GM23338 (cell line): ENCODE measurements at regions not wholly inside any gene's neighbourhood (a gene's known extent, or its start where the extent isn't known, plus 50 kb on each side); places are given as distances from the start of the nearest gene placed in this dataset.

Experiments
- ATAC-seq: fragments of 200-7000 bp; cut with Tn5 transposase; 3 replicates; pipeline ENCODE4 v1.9.1; 2020
- DNase-seq: peaks from one replicate; pipeline ENCODE4 v3.0.0-alpha.2; 2015; ENCODE audit warnings: low spot score
- H2AFZ ChIP-seq: fragments of 200-600 bp; sonication (generic); 2 replicates; pipeline ENCODE4 v1.8.0; 2016; ENCODE audit warnings: antibody characterized with exemption, mild to moderate bottlenecking, moderate library complexity
- H3F3A ChIP-seq: fragments of 200-600 bp; sonication (generic); replicated peaks from 2 replicates; pipeline ENCODE4 v1.8.0; 2017; ENCODE audit warnings: antibody characterized with exemption, mixed run types, low read depth
- H3K27ac ChIP-seq: fragments of 200-600 bp; sonication (generic); 2 replicates; pipeline ENCODE4 v1.6.1; 2016; ENCODE audit warnings: low read depth
- H3K27me3 ChIP-seq: fragments of 200-600 bp; sonication (generic); 2 replicates; pipeline ENCODE4 v1.8.0; 2016; ENCODE audit warnings: mild to moderate bottlenecking, mixed run types, moderate library complexity; ENCODE audit not compliant: insufficient read depth
- H3K36me3 ChIP-seq: fragments of 200-600 bp; sonication (generic); 2 replicates; pipeline ENCODE4 v1.8.0; 2016; ENCODE audit warnings: mild to moderate bottlenecking; ENCODE audit not compliant: insufficient read depth
- H3K4me1 ChIP-seq: fragments of 200-600 bp; sonication (generic); 2 replicates; pipeline ENCODE4 v1.8.0; 2016; ENCODE audit warnings: mild to moderate bottlenecking, moderate library complexity; ENCODE audit not compliant: insufficient read depth
- H3K4me2 ChIP-seq: fragments of 200-600 bp; sonication (generic); 2 replicates; pipeline ENCODE4 v1.7.1; 2017; ENCODE audit warnings: mixed run types
- H3K4me3 ChIP-seq: fragments of 200-600 bp; sonication (generic); 2 replicates; pipeline ENCODE4 v1.6.1; 2016; ENCODE audit warnings: mixed run types
- H3K79me2 ChIP-seq: fragments of 200-600 bp; sonication (generic); replicated peaks from 2 replicates; pipeline ENCODE4 v1.8.0; 2017; ENCODE audit warnings: mild to moderate bottlenecking; ENCODE audit not compliant: insufficient read depth
- H3K9me2 ChIP-seq: fragments of 200-600 bp; sonication (generic); 2 replicates; pipeline ENCODE4 v1.8.0; 2017; ENCODE audit not compliant: insufficient read depth
- H4K20me1 ChIP-seq: fragments of 200-600 bp; sonication (generic); replicated peaks from 2 replicates; pipeline ENCODE4 v1.8.0; 2017; ENCODE audit warnings: mild to moderate bottlenecking; ENCODE audit not compliant: insufficient read depth
- H3K27ac Mint-ChIP-seq: 2 replicates; pipeline ENCODE4 v1.8.0; 2020; ENCODE audit warnings: inconsistent platforms, mild to moderate bottlenecking, moderate library complexity, mixed read lengths
- H3K27me3 Mint-ChIP-seq: 3 replicates; pipeline ENCODE4 v1.8.0; 2022; ENCODE audit warnings: low read depth, mild to moderate bottlenecking, moderate library complexity, mixed read lengths, inconsistent platforms; ENCODE audit not compliant: insufficient read depth, poor library complexity
- H3K36me3 Mint-ChIP-seq: 3 replicates; pipeline ENCODE4 v1.8.0; 2021; ENCODE audit warnings: low read depth, mild to moderate bottlenecking, inconsistent platforms, moderate library complexity, mixed read lengths
- H3K4me1 Mint-ChIP-seq: 3 replicates; pipeline ENCODE4 v1.8.0; 2020; ENCODE audit warnings: mild to moderate bottlenecking, inconsistent platforms, mixed read lengths
- H3K4me3 Mint-ChIP-seq: 3 replicates; pipeline ENCODE4 v1.8.0; 2021; ENCODE audit warnings: moderate library complexity, mild to moderate bottlenecking, inconsistent platforms, mixed read lengths
- H3K9me3 Mint-ChIP-seq: 3 replicates; pipeline ENCODE4 v1.8.0; 2020; ENCODE audit warnings: moderate library complexity, mild to moderate bottlenecking, inconsistent platforms, mixed read lengths
- CREB1 ChIP-seq: fragments of 250-450 bp; sonication (Bioruptor Pico); IDR thresholded peaks from 2 replicates; pipeline ENCODE4 v1.5.0; 2020; ENCODE audit warnings: low read depth, mild to moderate bottlenecking, moderate library complexity
- EZH2phosphoT487 ChIP-seq: fragments of 200-600 bp; sonication (generic); IDR thresholded peaks from one replicate; pipeline ENCODE4 v1.8.1; 2018; ENCODE audit warnings: antibody characterized with exemption; ENCODE audit not compliant: unreplicated experiment
- STAT1 ChIP-seq: IDR thresholded peaks from one replicate; pipeline ENCODE4 v1.6.1; 2016; ENCODE audit warnings: antibody characterized with exemption; ENCODE audit not compliant: unreplicated experiment
- ZNF114 ChIP-seq: fragments of 250-450 bp; sonication (Bioruptor Pico); IDR thresholded peaks from 2 replicates; pipeline ENCODE4 v1.5.0; 2020; ENCODE audit warnings: mild to moderate bottlenecking, moderate library complexity
- TF ChIP-seq, protein P1 (sequence below): fragments of 250-450 bp; sonication (Bioruptor Pico); IDR thresholded peaks from 2 replicates; pipeline ENCODE4 v1.5.0; 2020; ENCODE audit warnings: mild to moderate bottlenecking, moderate library complexity
- TF ChIP-seq, protein P2 (sequence below): IDR thresholded peaks from 2 replicates; pipeline ENCODE4 v1.6.1; 2016; ENCODE audit warnings: antibody characterized with exemption

DNA sequence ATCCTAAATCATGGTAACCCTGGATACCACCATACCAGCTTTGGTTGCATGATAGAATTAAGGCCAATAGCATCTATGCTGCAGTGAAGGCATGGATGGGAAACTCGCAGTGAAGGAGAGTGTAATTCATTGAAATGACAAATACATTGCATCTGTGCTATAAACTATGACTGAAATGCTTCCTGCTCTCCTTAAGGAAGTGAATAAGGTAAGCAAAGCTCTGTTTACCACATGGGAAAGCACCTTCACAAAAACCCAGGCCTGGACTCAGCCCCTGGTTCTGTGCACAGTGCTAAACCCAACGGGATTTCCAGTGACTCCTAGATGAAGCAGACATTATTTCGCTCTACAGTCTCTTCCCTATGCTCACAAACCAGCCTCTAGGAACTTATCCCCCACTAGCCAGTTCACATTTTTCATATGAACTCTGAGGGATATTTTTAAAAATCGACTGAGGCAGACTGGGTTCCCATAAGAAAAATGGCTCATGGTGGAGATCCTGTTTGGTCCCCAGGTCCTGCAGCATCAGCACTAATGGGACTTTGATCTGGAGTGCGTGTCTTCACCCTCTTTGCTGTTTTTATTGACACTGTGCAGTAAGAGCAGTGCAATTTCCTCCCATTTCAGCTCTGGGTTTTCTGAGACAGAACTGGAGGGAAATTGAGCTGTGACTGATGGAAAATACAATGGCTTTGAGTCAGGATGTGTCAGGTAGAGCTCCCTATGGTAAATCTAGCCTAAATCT is 362.7 kb downstream of the SIPA1L2 start (continued):
- TF ChIP-seq, protein P1, sequence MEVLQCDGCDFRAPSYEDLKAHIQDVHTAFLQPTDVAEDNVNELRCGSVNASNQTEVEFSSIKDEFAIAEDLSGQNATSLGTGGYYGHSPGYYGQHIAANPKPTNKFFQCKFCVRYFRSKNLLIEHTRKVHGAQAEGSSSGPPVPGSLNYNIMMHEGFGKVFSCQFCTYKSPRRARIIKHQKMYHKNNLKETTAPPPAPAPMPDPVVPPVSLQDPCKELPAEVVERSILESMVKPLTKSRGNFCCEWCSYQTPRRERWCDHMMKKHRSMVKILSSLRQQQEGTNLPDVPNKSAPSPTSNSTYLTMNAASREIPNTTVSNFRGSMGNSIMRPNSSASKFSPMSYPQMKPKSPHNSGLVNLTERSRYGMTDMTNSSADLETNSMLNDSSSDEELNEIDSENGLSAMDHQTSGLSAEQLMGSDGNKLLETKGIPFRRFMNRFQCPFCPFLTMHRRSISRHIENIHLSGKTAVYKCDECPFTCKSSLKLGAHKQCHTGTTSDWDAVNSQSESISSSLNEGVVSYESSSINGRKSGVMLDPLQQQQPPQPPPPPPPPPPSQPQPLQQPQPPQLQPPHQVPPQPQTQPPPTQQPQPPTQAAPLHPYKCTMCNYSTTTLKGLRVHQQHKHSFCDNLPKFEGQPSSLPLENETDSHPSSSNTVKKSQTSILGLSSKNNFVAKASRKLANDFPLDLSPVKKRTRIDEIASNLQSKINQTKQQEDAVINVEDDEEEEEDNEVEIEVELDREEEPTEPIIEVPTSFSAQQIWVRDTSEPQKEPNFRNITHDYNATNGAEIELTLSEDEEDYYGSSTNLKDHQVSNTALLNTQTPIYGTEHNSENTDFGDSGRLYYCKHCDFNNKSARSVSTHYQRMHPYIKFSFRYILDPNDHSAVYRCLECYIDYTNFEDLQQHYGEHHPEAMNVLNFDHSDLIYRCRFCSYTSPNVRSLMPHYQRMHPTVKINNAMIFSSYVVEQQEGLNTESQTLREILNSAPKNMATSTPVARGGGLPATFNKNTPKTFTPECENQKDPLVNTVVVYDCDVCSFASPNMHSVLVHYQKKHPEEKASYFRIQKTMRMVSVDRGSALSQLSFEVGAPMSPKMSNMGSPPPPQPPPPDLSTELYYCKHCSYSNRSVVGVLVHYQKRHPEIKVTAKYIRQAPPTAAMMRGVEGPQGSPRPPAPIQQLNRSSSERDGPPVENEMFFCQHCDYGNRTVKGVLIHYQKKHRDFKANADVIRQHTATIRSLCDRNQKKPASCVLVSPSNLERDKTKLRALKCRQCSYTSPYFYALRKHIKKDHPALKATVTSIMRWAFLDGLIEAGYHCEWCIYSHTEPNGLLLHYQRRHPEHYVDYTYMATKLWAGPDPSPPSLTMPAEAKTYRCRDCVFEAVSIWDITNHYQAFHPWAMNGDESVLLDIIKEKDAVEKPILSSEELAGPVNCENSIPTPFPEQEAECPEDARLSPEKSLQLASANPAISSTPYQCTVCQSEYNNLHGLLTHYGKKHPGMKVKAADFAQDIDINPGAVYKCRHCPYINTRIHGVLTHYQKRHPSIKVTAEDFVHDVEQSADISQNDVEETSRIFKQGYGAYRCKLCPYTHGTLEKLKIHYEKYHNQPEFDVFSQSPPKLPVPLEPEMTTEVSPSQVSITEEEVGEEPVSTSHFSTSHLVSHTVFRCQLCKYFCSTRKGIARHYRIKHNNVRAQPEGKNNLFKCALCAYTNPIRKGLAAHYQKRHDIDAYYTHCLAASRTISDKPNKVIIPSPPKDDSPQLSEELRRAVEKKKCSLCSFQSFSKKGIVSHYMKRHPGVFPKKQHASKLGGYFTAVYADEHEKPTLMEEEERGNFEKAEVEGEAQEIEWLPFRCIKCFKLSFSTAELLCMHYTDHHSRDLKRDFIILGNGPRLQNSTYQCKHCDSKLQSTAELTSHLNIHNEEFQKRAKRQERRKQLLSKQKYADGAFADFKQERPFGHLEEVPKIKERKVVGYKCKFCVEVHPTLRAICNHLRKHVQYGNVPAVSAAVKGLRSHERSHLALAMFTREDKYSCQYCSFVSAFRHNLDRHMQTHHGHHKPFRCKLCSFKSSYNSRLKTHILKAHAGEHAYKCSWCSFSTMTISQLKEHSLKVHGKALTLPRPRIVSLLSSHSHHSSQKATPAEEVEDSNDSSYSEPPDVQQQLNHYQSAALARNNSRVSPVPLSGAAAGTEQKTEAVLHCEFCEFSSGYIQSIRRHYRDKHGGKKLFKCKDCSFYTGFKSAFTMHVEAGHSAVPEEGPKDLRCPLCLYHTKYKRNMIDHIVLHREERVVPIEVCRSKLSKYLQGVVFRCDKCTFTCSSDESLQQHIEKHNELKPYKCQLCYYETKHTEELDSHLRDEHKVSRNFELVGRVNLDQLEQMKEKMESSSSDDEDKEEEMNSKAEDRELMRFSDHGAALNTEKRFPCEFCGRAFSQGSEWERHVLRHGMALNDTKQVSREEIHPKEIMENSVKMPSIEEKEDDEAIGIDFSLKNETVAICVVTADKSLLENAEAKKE (CRISPR knock-in tag) = no peak
- TF ChIP-seq STAT1 = no peak
- TF ChIP-seq, protein P2, sequence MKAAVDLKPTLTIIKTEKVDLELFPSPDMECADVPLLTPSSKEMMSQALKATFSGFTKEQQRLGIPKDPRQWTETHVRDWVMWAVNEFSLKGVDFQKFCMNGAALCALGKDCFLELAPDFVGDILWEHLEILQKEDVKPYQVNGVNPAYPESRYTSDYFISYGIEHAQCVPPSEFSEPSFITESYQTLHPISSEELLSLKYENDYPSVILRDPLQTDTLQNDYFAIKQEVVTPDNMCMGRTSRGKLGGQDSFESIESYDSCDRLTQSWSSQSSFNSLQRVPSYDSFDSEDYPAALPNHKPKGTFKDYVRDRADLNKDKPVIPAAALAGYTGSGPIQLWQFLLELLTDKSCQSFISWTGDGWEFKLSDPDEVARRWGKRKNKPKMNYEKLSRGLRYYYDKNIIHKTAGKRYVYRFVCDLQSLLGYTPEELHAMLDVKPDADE = no peak

DNA sequence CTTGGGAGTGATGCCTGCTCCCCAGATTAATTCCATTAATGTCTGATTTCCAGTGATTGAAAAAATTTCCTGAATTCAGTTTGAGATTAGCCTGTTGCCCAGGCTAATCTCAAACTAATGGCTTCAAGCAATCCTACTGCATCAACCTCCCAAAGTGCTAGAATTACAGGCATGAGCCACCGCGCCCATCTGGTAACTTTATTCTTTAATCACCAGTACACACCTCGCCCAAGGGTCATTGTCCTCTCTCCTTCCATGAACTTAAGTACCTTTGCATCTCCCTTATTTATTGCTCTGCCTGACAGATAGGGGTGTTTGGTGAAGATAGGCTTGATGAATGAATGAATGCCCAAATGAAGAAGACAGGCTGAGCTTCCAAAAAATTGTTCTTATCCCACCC is 366.5 kb downstream of the SIPA1L2 start:
- H3K27ac Mint-ChIP-seq = no peak overlapping the region
- DNase-seq (no peak), ATAC-seq (no peak)
- H3K9me2 ChIP-seq = peaks cover 2% of the 10 kb centered on the region
- H3K4me3 ChIP-seq = no peak overlapping the region
- H3K36me3 Mint-ChIP-seq = peaks cover 2% of the 10 kb centered on the region; the same call in 1 of the 3 replicates
- H3K79me2 ChIP-seq = no peaks in the 10 kb centered on the region
- 0 out of 2 replicates have a peak, but pooled peaks cover 2% of the 10 kb centered on the region for H3K36me3 ChIP-seq
- no peaks in the 10 kb centered on the region for H3F3A ChIP-seq
- no peak overlapping the region for H3K27ac ChIP-seq
- H3K9me3 Mint-ChIP-seq = no peaks in the 10 kb centered on the region; the same call in 2 of the 3 replicates
- no peak overlapping the region for H2AFZ ChIP-seq
- no peak overlapping the region for H3K4me2 ChIP-seq
- no peak overlapping the region for H3K4me3 Mint-ChIP-seq
- H3K27me3 ChIP-seq = no peaks in the 10 kb centered on the region
- no peaks in the 10 kb centered on the region for H3K27me3 Mint-ChIP-seq
- peaks cover 31% of the 10 kb centered on the region for H3K4me1 Mint-ChIP-seq
- H3K4me1 ChIP-seq = peaks cover 17% of the 10 kb centered on the region
- no peaks in the 10 kb centered on the region for H4K20me1 ChIP-seq
- TF ChIP-seq EZH2phosphoT487 (no peak), CREB1 (no peak), ZNF114 (no peak)
- TF ChIP-seq, protein P1 (CRISPR knock-in tag) = no peak
